GM23248 (cell line): ENCODE measurements at regions not wholly inside any gene's neighbourhood (a gene's known extent, or its start where the extent isn't known, plus 50 kb on each side); places are given as distances from the start of the nearest gene placed in this dataset.

Experiments
- DNase-seq: peaks from one replicate; pipeline ENCODE4 v3.0.0-alpha.2; 2015
- H2AFZ ChIP-seq: fragments of 200-600 bp; sonication (generic); 2 replicates; pipeline ENCODE4 v1.6.1; 2016; ENCODE audit warnings: antibody characterized with exemption
- H3F3A ChIP-seq: fragments of 200-600 bp; sonication (generic); 2 replicates; pipeline ENCODE4 v1.6.1; 2016; ENCODE audit warnings: mild to moderate bottlenecking, antibody characterized with exemption, mixed run types; ENCODE audit not compliant: insufficient read depth
- H3K27ac ChIP-seq: fragments of 200-600 bp; sonication (generic); 2 replicates; pipeline ENCODE4 v1.5.1; 2016; ENCODE audit warnings: mild to moderate bottlenecking
- H3K27me3 ChIP-seq: fragments of 200-600 bp; sonication (generic); replicated peaks from 2 replicates; pipeline ENCODE4 v1.6.1; 2016; ENCODE audit warnings: mild to moderate bottlenecking; ENCODE audit not compliant: insufficient read depth
- H3K36me3 ChIP-seq: fragments of 200-600 bp; sonication (generic); 2 replicates; pipeline ENCODE4 v1.6.1; 2016; ENCODE audit warnings: low read depth, mild to moderate bottlenecking
- H3K4me1 ChIP-seq: fragments of 200-600 bp; sonication (generic); 2 replicates; pipeline ENCODE4 v1.6.1; 2016; ENCODE audit warnings: mild to moderate bottlenecking; ENCODE audit not compliant: insufficient read depth
- H3K4me2 ChIP-seq: fragments of 200-600 bp; sonication (generic); one replicate; pipeline ENCODE4 v1.6.1; 2016; ENCODE audit warnings: mild to moderate bottlenecking; ENCODE audit not compliant: unreplicated experiment
- H3K4me3 ChIP-seq: fragments of 200-600 bp; sonication (generic); 2 replicates; pipeline ENCODE4 v1.5.1; 2016; ENCODE audit warnings: mild to moderate bottlenecking
- H3K79me2 ChIP-seq: fragments of 200-600 bp; sonication (generic); 2 replicates; pipeline ENCODE4 v1.6.1; 2016; ENCODE audit warnings: mild to moderate bottlenecking; ENCODE audit not compliant: insufficient read depth
- H3K9ac ChIP-seq: fragments of 200-600 bp; sonication (generic); 2 replicates; pipeline ENCODE4 v1.6.1; 2016; ENCODE audit warnings: mild to moderate bottlenecking
- H3K9me2 ChIP-seq: fragments of 200-600 bp; sonication (generic); 2 replicates; pipeline ENCODE4 v1.6.1; 2016; ENCODE audit warnings: mixed run types, mild to moderate bottlenecking, moderate library complexity; ENCODE audit not compliant: insufficient read depth
- H3K9me3 ChIP-seq: fragments of 200-600 bp; sonication (generic); one replicate; pipeline ENCODE4 v1.6.1; 2017; ENCODE audit warnings: low read depth
- H4K20me1 ChIP-seq: fragments of 200-600 bp; sonication (generic); 2 replicates; pipeline ENCODE4 v1.6.0; 2016; ENCODE audit not compliant: insufficient read depth
- EZH2 ChIP-seq: fragments of 200-600 bp; sonication (generic); IDR thresholded peaks from 2 replicates; pipeline ENCODE4 v1.6.1; 2018; ENCODE audit warnings: antibody characterized with exemption, mild to moderate bottlenecking; ENCODE audit not compliant: insufficient read depth, poor library complexity, severe bottlenecking
- EZH2phosphoT487 ChIP-seq: fragments of 200-600 bp; sonication (generic); IDR thresholded peaks from 2 replicates; pipeline ENCODE4 v1.6.1; 2018; ENCODE audit warnings: antibody characterized with exemption, moderate library complexity, mild to moderate bottlenecking, low read depth; ENCODE audit not compliant: insufficient read depth
- WGBS, 2 experiments: methylation state at CpG; one replicate each; pipeline ENCODE4 v1.1.6; 2015 to 2017; ENCODE audit warnings: low lambda C conversion rate in 2 of 2, low coverage in 1 of 2; ENCODE audit errors: missing lambda C conversion rate in 2 of 2; 5-methylcytosine and 5-hydroxymethylcytosine counted together
- in situ Hi-C: fragments of 300-500 bp; cut with MboI; formaldehyde crosslinking; loops from 2 replicates; pipeline ENCODE4 v1.15.0; 2020

- Histone ChIP-seq H3K4me2 (no peak overlapping the region), H4K20me1 (no peaks in the 10 kb centered on the region), H3K79me2 (no peaks in the 10 kb centered on the region), H3K4me3 (no peak overlapping the region), H3K9ac (no peak overlapping the region), H2AFZ (no peak overlapping the region), H3K4me1 (no peaks in the 10 kb centered on the region), H3K36me3 (no peaks in the 10 kb centered on the region), H3K27me3 (no peaks in the 10 kb centered on the region), H3F3A (no peaks in the 10 kb centered on the region), H3K27ac (no peak overlapping the region), H3K9me2 (no peaks in the 10 kb centered on the region), H3K9me3 (no peaks in the 10 kb centered on the region)
- WGBS, 2 experiments, result 73 to 77% methylated on average over 2 of the region's 2 CpGs
- DNase-seq, result no peak
- in situ Hi-C loops, result no loop called here
- no peak for TF ChIP-seq EZH2
- TF ChIP-seq EZH2phosphoT487, result no peak
These were observed 417.2 kb downstream of the RFPL4B start for GRCh38 chr6:112764377-112764776.

GRCh38 chr6:112770308-112770707 is 423.2 kb downstream of the RFPL4B start:
- H3K9me3 ChIP-seq, result no peaks in the 10 kb centered on the region
- no peak overlapping the region for H3K27ac ChIP-seq
- no peak overlapping the region for H3K4me3 ChIP-seq
- H3K27me3 ChIP-seq, result no peaks in the 10 kb centered on the region
- H3F3A ChIP-seq, result 0 out of 2 replicates have a peak, but pooled peaks cover 5% of the 10 kb centered on the region
- no peaks in the 10 kb centered on the region for H3K36me3 ChIP-seq
- H3K9me2 ChIP-seq, result no peaks in the 10 kb centered on the region
- H3K4me2 ChIP-seq, result no peak overlapping the region
- in situ Hi-C loops, result loop anchor here (10.0 kb wide), 2 partner anchors 266 to 1144 kb away; no protein-coding TSS in a partner anchor
- 33 to 39% methylated on average over 2 of the region's 2 CpGs for WGBS, 2 experiments
- TF ChIP-seq EZH2 (no peak), EZH2phosphoT487 (no peak)
- H2AFZ ChIP-seq, result peak overlapping the region; percentile 31; the same call in 1 of the 2 replicates
- peaks cover 18% of the 10 kb centered on the region for H3K4me1 ChIP-seq
- DNase-seq, result no peak
- no peaks in the 10 kb centered on the region for H4K20me1 ChIP-seq
- no peaks in the 10 kb centered on the region for H3K79me2 ChIP-seq
- H3K9ac ChIP-seq, result no peak overlapping the region

GRCh38 chr6:112773187-112773586 is 426.1 kb downstream of the RFPL4B start:
- 0 out of 2 replicates have a peak, but pooled peaks cover 5% of the 10 kb centered on the region for H3F3A ChIP-seq
- H4K20me1 ChIP-seq, result no peaks in the 10 kb centered on the region
- TF ChIP-seq EZH2phosphoT487 (no peak), EZH2 (no peak)
- H3K27me3 ChIP-seq, result no peaks in the 10 kb centered on the region
- H3K36me3 ChIP-seq, result no peaks in the 10 kb centered on the region
- 0% methylated on average over 1 of the region's 1 CpG for WGBS, 2 experiments
- DNase-seq, result peak; percentile 53
- H3K9ac ChIP-seq, result no peak overlapping the region
- peak overlapping the region; percentile 6; the same call in 1 of the 2 replicates for H3K27ac ChIP-seq
- peaks cover 18% of the 10 kb centered on the region for H3K4me1 ChIP-seq
- no peaks in the 10 kb centered on the region for H3K9me2 ChIP-seq
- H3K9me3 ChIP-seq, result no peaks in the 10 kb centered on the region
- in situ Hi-C loops, result loop anchor here (10.0 kb wide), 2 partner anchors 268 to 1142 kb away; no protein-coding TSS in a partner anchor
- H3K79me2 ChIP-seq, result no peaks in the 10 kb centered on the region
- 0 out of 2 replicates have a peak overlapping the region, but pooled peaks have one; percentile 19 for H2AFZ ChIP-seq
- peak overlapping the region; percentile 47 for H3K4me2 ChIP-seq
- no peak overlapping the region; the same call in 1 of the 2 replicates for H3K4me3 ChIP-seq

- Histone ChIP-seq H3K36me3 (no peaks in the 10 kb centered on the region), H3K9me2 (no peaks in the 10 kb centered on the region), H3K4me2 (no peak overlapping the region), H3K4me3 (no peak overlapping the region), H2AFZ (no peak overlapping the region), H3F3A (0 out of 2 replicates have a peak, but pooled peaks cover 5% of the 10 kb centered on the region), H3K27ac (no peak overlapping the region), H3K27me3 (no peaks in the 10 kb centered on the region), H3K4me1 (peaks cover 18% of the 10 kb centered on the region), H4K20me1 (no peaks in the 10 kb centered on the region), H3K79me2 (no peaks in the 10 kb centered on the region), H3K9ac (no peak overlapping the region), H3K9me3 (no peaks in the 10 kb centered on the region)
- in situ Hi-C loops, result loop anchor here (10.0 kb wide), 2 partner anchors 270 to 1140 kb away; no protein-coding TSS in a partner anchor
- no peak for DNase-seq
- 97 to 99% methylated on average over 4 of the region's 4 CpGs for WGBS, 2 experiments
- no peak for TF ChIP-seq EZH2phosphoT487
- TF ChIP-seq EZH2, result no peak
These were observed 427.2 kb downstream of the RFPL4B start for GRCh38 chr6:112774319-112774718.
